GM19328 (cell line): ENCODE measurements at regions not wholly inside any gene's neighbourhood (a gene's known extent, or its start where the extent isn't known, plus 50 kb on each side); places are given as distances from the start of the nearest gene placed in this dataset.
"Not testable (repeated sequence)": the region's sequence is repeated elsewhere in the genome, so short reads cannot be mapped to it uniquely, and the experiment has no call there.

ENCODE experiments used
- ATAC-seq: cut with Tn5 transposase; IDR thresholded peaks from one replicate; pipeline ENCODE4 v1.9.1; 2021; ENCODE audit warnings: mild to moderate bottlenecking, moderate library complexity; ENCODE audit not compliant: unreplicated experiment

- no peak for ATAC-seq
Observed at GRCh38 chr15:35974052-35974451, 428.1 kb upstream of the DPH6 start.

- ATAC-seq: no peak
Observed at GRCh38 chr15:35975941-35976340, 430.0 kb upstream of the DPH6 start.

GRCh38 chr15:35979608-35980007 is 433.6 kb upstream of the DPH6 start:
- no peak for ATAC-seq

- ATAC-seq: no peak
Observed at GRCh38 chr15:35980719-35981118, 434.8 kb upstream of the DPH6 start.

- ATAC-seq: no peak
Observed at GRCh38 chr15:35986191-35986721, 440.3 kb upstream of the DPH6 start.

GRCh38 chr15:35987056-35987455 is 441.1 kb upstream of the DPH6 start:
- ATAC-seq: no peak

GRCh38 chr15:35991386-35991785 is 445.4 kb upstream of the DPH6 start:
- no peak for ATAC-seq

- no peak for ATAC-seq
Observed at GRCh38 chr15:35992791-35993190, 446.8 kb upstream of the DPH6 start.

GRCh38 chr15:35993196-35993595 is 447.2 kb upstream of the DPH6 start:
- ATAC-seq: no peak

- no peak for ATAC-seq
Observed at GRCh38 chr15:35994876-35995275, 448.9 kb upstream of the DPH6 start.

GRCh38 chr15:35998663-35999602 is 453.0 kb upstream of the DPH6 start:
- no peak for ATAC-seq

- no peak for ATAC-seq
Observed at GRCh38 chr15:36004891-36005490, 459.0 kb upstream of the DPH6 start.

- no peak for ATAC-seq
Observed at GRCh38 chr15:36005542-36005941, 459.6 kb upstream of the DPH6 start.

GRCh38 chr15:36007699-36008098 is 461.7 kb upstream of the DPH6 start:
- no peak for ATAC-seq

- ATAC-seq: no peak
Observed at GRCh38 chr15:36008719-36009118, 462.8 kb upstream of the DPH6 start.

GRCh38 chr15:36024031-36024688 is 478.2 kb upstream of the DPH6 start:
- ATAC-seq: no peak

- ATAC-seq: no peak
Observed at GRCh38 chr15:36026627-36027283, 480.8 kb upstream of the DPH6 start.

- no peak for ATAC-seq
Observed at GRCh38 chr15:36029606-36030210, 483.7 kb upstream of the DPH6 start.

- no peak for ATAC-seq
Observed at GRCh38 chr15:36039996-36040572, 494.1 kb upstream of the DPH6 start.

- ATAC-seq: not testable (repeated sequence)
Observed at GRCh38 chr15:36047018-36047716, 501.2 kb upstream of the DPH6 start.
